CD8-positive, alpha-beta memory T cell (primary cell): ENCODE measurements at regions not wholly inside any gene's neighbourhood (a gene's known extent, or its start where the extent isn't known, plus 50 kb on each side); places are given as distances from the start of the nearest gene placed in this dataset.

Experiments used
- CTCF ChIA-PET: fragments of 350-600 bp; sonication (Branson Sonifier 250); formaldehyde crosslinking; loops from one replicate; lab custom pipeline; 2021; ENCODE audit warnings: antibody characterized with exemption; lab: Charles Lee
- POLR2A ChIA-PET: fragments of 350-600 bp; sonication (Branson Sonifier 250); formaldehyde crosslinking; loops from one replicate; lab custom pipeline; 2021; ENCODE audit warnings: antibody characterized with exemption; lab: Charles Lee
- DNase-seq, 5 donors: peaks; one replicate each; pipeline versions ENCODE4 v3.0.0 to v3.0.0-alpha.2; 2020 to 2022; ENCODE audit warnings: mixed read lengths in 1 of 5
- H3K27ac ChIP-seq: one replicate; pipeline ENCODE4 v1.7.0; 2013; ENCODE audit warnings: low read depth, mild to moderate bottlenecking, low read length, moderate library complexity
- H3K27me3 ChIP-seq: 2 replicates; pipeline ENCODE4 v1.7.0; 2013; ENCODE audit warnings: low read length, mild to moderate bottlenecking; ENCODE audit not compliant: insufficient read depth, poor library complexity, severe bottlenecking
- H3K36me3 ChIP-seq: 2 replicates; pipeline ENCODE4 v1.7.0; 2013; ENCODE audit warnings: mild to moderate bottlenecking, low read length, moderate library complexity; ENCODE audit not compliant: insufficient read depth
- H3K4me1 ChIP-seq: 2 replicates; pipeline ENCODE4 v1.7.0; 2013; ENCODE audit warnings: mild to moderate bottlenecking, low read length, moderate library complexity; ENCODE audit not compliant: insufficient read depth
- H3K4me3 ChIP-seq: 2 replicates; pipeline ENCODE4 v1.7.0; 2013; ENCODE audit warnings: mild to moderate bottlenecking, low read length
- H3K9me3 ChIP-seq: 2 replicates; pipeline ENCODE4 v1.7.0; 2013; ENCODE audit warnings: mild to moderate bottlenecking, low read length
- H3K27ac Mint-ChIP-seq, 8 donors: one replicate each; pipeline ENCODE4 v1.8.0; 2020 to 2021; ENCODE audit warnings: mixed read lengths in 8 of 8, mild to moderate bottlenecking in 6 of 8, inconsistent platforms in 3 of 8, moderate library complexity in 3 of 8
- H3K27me3 Mint-ChIP-seq, 2 donors: one replicate each; pipeline ENCODE4 v1.8.0; 2020 to 2021; ENCODE audit warnings: mixed read lengths in 2 of 2, mild to moderate bottlenecking in 1 of 2, moderate library complexity in 1 of 2
- H3K36me3 Mint-ChIP-seq, 3 donors: one replicate each; pipeline ENCODE4 v1.8.0; 2020 to 2021; ENCODE audit warnings: mixed read lengths in 3 of 3, inconsistent platforms in 1 of 3, mild to moderate bottlenecking in 1 of 3
- H3K4me1 Mint-ChIP-seq, 3 donors: one replicate each; pipeline ENCODE4 v1.8.0; 2020 to 2021; ENCODE audit warnings: mixed read lengths in 3 of 3, inconsistent platforms in 1 of 3, mild to moderate bottlenecking in 1 of 3
- H3K4me3 Mint-ChIP-seq, 7 donors: one replicate each; pipeline ENCODE4 v1.8.0; 2020 to 2021; ENCODE audit warnings: mixed read lengths in 7 of 7, mild to moderate bottlenecking in 6 of 7, moderate library complexity in 4 of 7, inconsistent platforms in 2 of 7
- H3K9me3 Mint-ChIP-seq, 5 donors: one replicate each; pipeline ENCODE4 v1.8.0; 2020 to 2022; ENCODE audit warnings: mixed read lengths in 5 of 5, mild to moderate bottlenecking in 3 of 5, moderate library complexity in 2 of 5, inconsistent platforms in 1 of 5

- no peaks in the 10 kb centered on the region for H3K4me1 Mint-ChIP-seq
- H3K27ac Mint-ChIP-seq, result no peak overlapping the region
- Histone ChIP-seq H3K4me3 (no peak overlapping the region), H3K36me3 (no peaks in the 10 kb centered on the region), H3K4me1 (no peaks in the 10 kb centered on the region), H3K9me3 (no peaks in the 10 kb centered on the region), H3K27ac (no peak overlapping the region), H3K27me3 (no peaks in the 10 kb centered on the region)
- ChIA-PET POLR2A (no interaction called here), CTCF (no interaction called here)
- H3K27me3 Mint-ChIP-seq, result peaks cover 0 to 6% of the 10 kb centered on the region in 2 donors
- peaks cover 0 to 3% (median 0%) of the 10 kb centered on the region in 5 donors for H3K9me3 Mint-ChIP-seq
- H3K36me3 Mint-ChIP-seq, result peaks cover 0 to 1% (median 0%) of the 10 kb centered on the region in 3 donors
- H3K4me3 Mint-ChIP-seq, result no peak overlapping the region
- no peak for DNase-seq
These were observed 247.0 kb upstream of the SESN3 start for GRCh38 chr11:95478003-95478402.

DNA sequence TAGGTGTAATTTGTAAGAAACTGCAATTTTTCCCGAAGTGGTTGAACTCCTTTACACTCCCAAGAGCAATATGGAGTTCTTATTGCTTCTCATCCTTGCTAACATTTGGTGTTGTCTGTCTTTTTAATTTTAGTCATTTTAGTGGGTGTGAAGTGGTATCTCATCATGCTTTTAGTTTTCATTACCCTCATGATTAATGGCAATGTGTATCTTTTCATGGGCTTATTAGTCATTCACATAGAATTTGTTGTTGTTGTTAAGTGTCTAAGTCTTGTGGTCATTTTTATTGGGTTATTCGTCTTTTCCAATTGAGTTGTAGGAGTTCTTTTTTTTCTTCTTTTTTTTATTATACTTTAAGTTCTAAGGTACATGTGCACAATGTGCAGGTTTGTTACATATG is 238.3 kb upstream of the SESN3 start:
- H3K27me3 ChIP-seq, result no peaks in the 10 kb centered on the region
- H3K4me1 ChIP-seq, result no peaks in the 10 kb centered on the region
- no peaks in the 10 kb centered on the region for H3K9me3 ChIP-seq
- no peak overlapping the region for H3K4me3 ChIP-seq
- peaks cover 0 to 3% (median 0%) of the 10 kb centered on the region in 5 donors for H3K9me3 Mint-ChIP-seq
- H3K36me3 ChIP-seq, result no peaks in the 10 kb centered on the region
- H3K36me3 Mint-ChIP-seq, result peaks cover 0 to 3% (median 0%) of the 10 kb centered on the region in 3 donors
- no peaks in the 10 kb centered on the region for H3K27me3 Mint-ChIP-seq
- no peak overlapping the region for H3K27ac ChIP-seq
- no peak overlapping the region for H3K4me3 Mint-ChIP-seq
- DNase-seq, result no peak
- ChIA-PET POLR2A (no interaction called here), CTCF (no interaction called here)
- H3K27ac Mint-ChIP-seq, result no peak overlapping the region
- H3K4me1 Mint-ChIP-seq, result no peaks in the 10 kb centered on the region

GRCh38 chr11:95466416-95466815 is 235.4 kb upstream of the SESN3 start:
- Histone ChIP-seq H3K9me3 (no peaks in the 10 kb centered on the region), H3K36me3 (no peaks in the 10 kb centered on the region), H3K27ac (no peak overlapping the region), H3K27me3 (no peaks in the 10 kb centered on the region), H3K4me3 (no peak overlapping the region), H3K4me1 (no peaks in the 10 kb centered on the region)
- Mint-ChIP-seq H3K27me3 (no peaks in the 10 kb centered on the region), H3K9me3 (peaks cover 0 to under 1% (median 0%) of the 10 kb centered on the region in 5 donors), H3K4me1 (no peaks in the 10 kb centered on the region), H3K36me3 (no peaks in the 10 kb centered on the region), H3K27ac (no peak overlapping the region), H3K4me3 (no peak overlapping the region)
- no peak for DNase-seq
- ChIA-PET POLR2A (no interaction called here), CTCF (no interaction called here)

GRCh38 chr11:95465887-95466286 is 234.9 kb upstream of the SESN3 start:
- CTCF ChIA-PET, result no interaction called here
- Histone ChIP-seq H3K36me3 (no peaks in the 10 kb centered on the region), H3K4me3 (no peak overlapping the region), H3K4me1 (no peaks in the 10 kb centered on the region), H3K27ac (no peak overlapping the region), H3K9me3 (no peaks in the 10 kb centered on the region), H3K27me3 (no peaks in the 10 kb centered on the region)
- POLR2A ChIA-PET, result no interaction called here
- H3K4me3 Mint-ChIP-seq, result no peak overlapping the region
- DNase-seq, result no peak
- H3K36me3 Mint-ChIP-seq, result no peaks in the 10 kb centered on the region
- H3K27me3 Mint-ChIP-seq, result no peaks in the 10 kb centered on the region
- H3K27ac Mint-ChIP-seq, result no peak overlapping the region
- H3K4me1 Mint-ChIP-seq, result no peaks in the 10 kb centered on the region
- no peaks in the 10 kb centered on the region for H3K9me3 Mint-ChIP-seq

DNA sequence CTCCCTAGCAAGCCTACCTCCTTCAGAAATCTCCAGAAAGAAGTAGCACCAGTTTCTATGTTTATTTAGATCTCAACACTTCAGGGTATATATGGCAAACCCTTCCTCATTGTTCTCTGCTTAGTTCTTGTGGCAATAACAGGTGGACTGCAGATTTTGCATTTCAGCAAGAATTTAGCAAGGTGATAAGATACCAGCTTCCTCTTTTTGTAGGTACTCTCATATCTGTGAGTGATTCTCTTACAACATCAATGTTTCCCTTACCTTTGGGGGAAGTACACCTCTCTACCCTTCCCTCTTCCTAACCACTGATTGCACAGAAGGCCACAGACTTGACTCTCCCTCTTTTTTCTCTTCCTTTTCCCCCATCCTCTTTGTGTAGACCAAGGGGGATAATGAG is 230.9 kb upstream of the SESN3 start:
- Histone ChIP-seq H3K4me3 (no peak overlapping the region), H3K36me3 (no peaks in the 10 kb centered on the region), H3K4me1 (no peaks in the 10 kb centered on the region), H3K9me3 (no peaks in the 10 kb centered on the region), H3K27ac (no peak overlapping the region), H3K27me3 (no peaks in the 10 kb centered on the region)
- Mint-ChIP-seq H3K4me1 (no peaks in the 10 kb centered on the region), H3K36me3 (no peaks in the 10 kb centered on the region), H3K4me3 (no peak overlapping the region), H3K9me3 (no peaks in the 10 kb centered on the region), H3K27me3 (peaks cover 0 to 2% of the 10 kb centered on the region in 2 donors), H3K27ac (no peak overlapping the region)
- ChIA-PET POLR2A (no interaction called here), CTCF (no interaction called here)
- no peak for DNase-seq

- Mint-ChIP-seq H3K27ac (no peak overlapping the region), H3K36me3 (no peaks in the 10 kb centered on the region)
- CTCF ChIA-PET, result no interaction called here
These were observed 230.3 kb upstream of the SESN3 start for GRCh38 chr11:95461348-95461747.

DNA sequence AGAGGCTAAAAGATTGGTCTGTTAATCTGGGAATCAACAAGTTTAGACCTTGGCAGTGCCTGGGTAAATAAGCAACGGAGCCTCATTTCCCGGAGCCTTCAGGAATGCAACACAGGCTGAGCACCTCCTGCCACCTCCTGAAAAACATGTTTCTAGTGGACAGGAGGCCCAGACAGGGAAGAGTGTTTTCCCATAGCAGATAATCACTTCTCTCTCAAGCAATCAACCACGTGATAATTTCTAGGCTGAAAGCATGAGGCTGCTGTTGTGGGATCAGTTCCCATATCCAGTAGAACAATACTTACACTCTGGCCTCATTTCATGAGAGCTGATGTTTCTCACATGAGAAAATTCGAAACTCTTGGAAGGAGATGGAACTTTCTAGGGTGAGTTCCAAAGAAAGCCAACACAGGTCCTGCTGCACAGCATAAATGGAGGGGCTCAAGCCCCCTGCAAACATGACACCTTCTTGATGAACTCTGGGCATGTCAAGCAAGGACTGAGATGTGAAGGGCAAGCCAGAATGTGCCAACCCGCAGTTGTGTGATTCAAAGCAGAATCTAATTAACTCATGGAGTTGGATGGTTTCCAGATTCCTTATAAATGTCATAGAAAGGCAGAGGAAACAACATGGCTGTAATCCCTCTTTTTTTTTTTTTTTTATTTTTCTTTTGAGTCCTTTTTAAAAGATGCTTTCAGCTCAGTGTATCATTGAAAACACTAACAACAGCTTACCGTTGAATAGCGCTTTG is 228.5 kb upstream of the SESN3 start:
- Histone ChIP-seq H3K4me1 (no peaks in the 10 kb centered on the region), H3K27ac (no peak overlapping the region), H3K4me3 (no peak overlapping the region), H3K36me3 (no peaks in the 10 kb centered on the region), H3K27me3 (no peaks in the 10 kb centered on the region), H3K9me3 (no peaks in the 10 kb centered on the region)
- POLR2A ChIA-PET, result no interaction called here
- Mint-ChIP-seq H3K27ac (no peak overlapping the region), H3K36me3 (no peaks in the 10 kb centered on the region), H3K4me1 (no peaks in the 10 kb centered on the region), H3K9me3 (no peaks in the 10 kb centered on the region), H3K4me3 (no peak overlapping the region), H3K27me3 (peaks cover 0 to 2% of the 10 kb centered on the region in 2 donors)
- CTCF ChIA-PET, result interaction anchor here (1.4 kb wide), 1 partner anchor 27 kb away, joined by 4 read pairs; no protein-coding TSS in a partner anchor
- DNase-seq, result no peak

More at GRCh38 chr11:95461348-95461747, 230.3 kb upstream of the SESN3 start:
- POLR2A ChIA-PET, result no interaction called here
- no peaks in the 10 kb centered on the region for H3K4me1 Mint-ChIP-seq
- no peak overlapping the region for H3K4me3 ChIP-seq
- no peak overlapping the region for H3K4me3 Mint-ChIP-seq
- H3K4me1 ChIP-seq, result no peaks in the 10 kb centered on the region
- no peaks in the 10 kb centered on the region for H3K9me3 ChIP-seq
- H3K27me3 ChIP-seq, result no peaks in the 10 kb centered on the region
- H3K27ac ChIP-seq, result no peak overlapping the region
- H3K9me3 Mint-ChIP-seq, result no peaks in the 10 kb centered on the region
- H3K36me3 ChIP-seq, result no peaks in the 10 kb centered on the region
- no peak for DNase-seq
- peaks cover 0 to 2% of the 10 kb centered on the region in 2 donors for H3K27me3 Mint-ChIP-seq

DNA sequence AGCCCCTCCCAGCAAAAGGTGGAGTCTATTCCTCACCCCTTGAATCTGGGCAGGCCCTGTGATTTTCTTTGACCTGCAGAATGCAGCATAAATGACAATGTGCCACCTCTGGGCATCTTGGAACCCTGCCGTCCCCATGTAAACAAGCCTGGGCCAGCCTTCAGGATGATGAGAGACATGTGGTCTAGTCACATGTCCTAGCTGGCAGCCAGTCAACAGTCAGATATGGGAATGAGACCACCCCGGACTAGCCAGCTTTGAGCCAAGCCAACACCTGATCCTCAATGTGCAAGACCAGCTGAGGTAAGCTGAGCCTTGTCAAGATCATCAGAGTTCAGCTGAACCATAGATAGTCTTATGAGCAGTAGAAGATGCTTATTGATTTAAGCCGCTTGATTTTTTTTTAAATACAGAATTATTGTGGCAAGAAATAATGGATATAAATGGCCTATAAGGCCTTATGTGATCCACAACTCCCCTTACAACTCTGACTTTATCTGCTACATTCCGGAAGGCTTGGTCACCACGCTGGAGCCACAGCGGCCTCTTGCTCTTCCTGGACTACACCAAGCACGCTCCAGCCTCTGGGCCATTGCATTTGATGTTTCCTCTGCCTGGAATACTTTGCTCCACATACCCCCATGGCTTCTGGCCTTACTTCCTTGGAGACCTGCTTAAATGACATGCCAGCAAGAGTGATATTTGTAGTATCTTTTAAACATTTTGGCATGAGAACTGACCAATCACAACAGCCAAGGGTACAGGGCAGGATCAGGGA is 225.9 kb upstream of the SESN3 start:
- Mint-ChIP-seq H3K27me3 (peaks cover 0 to 5% of the 10 kb centered on the region in 2 donors), H3K27ac (no peak overlapping the region), H3K36me3 (no peaks in the 10 kb centered on the region), H3K4me3 (no peak overlapping the region), H3K4me1 (no peaks in the 10 kb centered on the region), H3K9me3 (no peaks in the 10 kb centered on the region)
- H3K27me3 ChIP-seq, result no peaks in the 10 kb centered on the region
- H3K4me3 ChIP-seq, result no peak overlapping the region
- no peaks in the 10 kb centered on the region for H3K36me3 ChIP-seq
- CTCF ChIA-PET, result no interaction called here
- no peaks in the 10 kb centered on the region for H3K4me1 ChIP-seq
- DNase-seq, result no peak
- no peaks in the 10 kb centered on the region for H3K9me3 ChIP-seq
- H3K27ac ChIP-seq, result no peak overlapping the region
- POLR2A ChIA-PET, result no interaction called here
